ENCODE measurements at regions not wholly inside any gene's neighbourhood (a gene's known extent, or its start where the extent isn't known, plus 50 kb on each side); places are given as distances from the start of the nearest gene placed in this dataset.

DNA sequence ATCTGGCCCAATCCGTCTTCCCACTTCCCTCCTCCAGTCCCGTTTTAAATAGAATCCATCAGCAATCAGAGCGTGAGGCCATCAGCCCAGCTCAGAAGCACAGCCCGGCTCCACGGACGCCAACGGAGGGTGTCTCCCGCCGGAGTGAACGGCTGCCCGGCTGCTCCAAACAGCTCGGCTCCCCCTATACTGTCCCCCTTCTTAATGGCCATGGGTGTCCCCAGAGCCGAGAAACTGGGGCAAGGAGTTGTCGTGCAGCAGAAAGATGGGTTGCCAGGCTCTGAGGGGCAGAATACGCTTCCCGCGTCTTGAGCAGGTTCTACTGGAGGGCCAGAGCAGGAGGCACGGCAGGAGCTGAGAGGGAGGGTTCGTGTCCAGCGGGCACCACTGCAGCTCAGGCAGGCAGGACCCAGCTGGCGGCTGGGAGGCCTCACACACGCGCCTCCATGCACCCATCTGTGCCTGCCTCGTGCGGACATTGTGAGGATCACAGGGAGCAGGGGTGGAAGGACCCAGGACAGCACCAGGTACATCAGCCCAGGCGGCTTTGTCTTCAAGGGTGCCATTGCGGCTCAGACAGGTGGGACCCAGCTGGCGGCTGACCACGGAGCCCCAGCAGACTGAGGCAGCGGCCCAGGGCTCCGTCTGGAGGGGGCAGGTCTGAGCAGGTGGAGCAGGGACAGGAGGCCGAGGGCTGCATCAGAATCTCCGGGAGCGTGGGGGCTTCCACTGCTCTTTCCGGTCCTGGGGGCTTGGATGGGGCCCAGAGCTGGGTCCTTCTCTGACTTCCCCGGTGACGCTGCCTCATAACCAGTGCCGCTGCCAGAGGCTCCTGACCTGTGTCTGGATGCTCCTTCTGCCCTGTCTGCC lies 882.7 kb downstream of the BRD1 start:
- TF ChIP-seq EZH2 (optimal IDR thresholded peaks at IDR 0.05; ENCODE audit: low read depth, low read length) (no peak), EZH2phosphoT487 (IDR thresholded peaks at IDR 0.05; ENCODE audit: low read length) (no peak)
- TF ChIP-seq, protein P1, sequence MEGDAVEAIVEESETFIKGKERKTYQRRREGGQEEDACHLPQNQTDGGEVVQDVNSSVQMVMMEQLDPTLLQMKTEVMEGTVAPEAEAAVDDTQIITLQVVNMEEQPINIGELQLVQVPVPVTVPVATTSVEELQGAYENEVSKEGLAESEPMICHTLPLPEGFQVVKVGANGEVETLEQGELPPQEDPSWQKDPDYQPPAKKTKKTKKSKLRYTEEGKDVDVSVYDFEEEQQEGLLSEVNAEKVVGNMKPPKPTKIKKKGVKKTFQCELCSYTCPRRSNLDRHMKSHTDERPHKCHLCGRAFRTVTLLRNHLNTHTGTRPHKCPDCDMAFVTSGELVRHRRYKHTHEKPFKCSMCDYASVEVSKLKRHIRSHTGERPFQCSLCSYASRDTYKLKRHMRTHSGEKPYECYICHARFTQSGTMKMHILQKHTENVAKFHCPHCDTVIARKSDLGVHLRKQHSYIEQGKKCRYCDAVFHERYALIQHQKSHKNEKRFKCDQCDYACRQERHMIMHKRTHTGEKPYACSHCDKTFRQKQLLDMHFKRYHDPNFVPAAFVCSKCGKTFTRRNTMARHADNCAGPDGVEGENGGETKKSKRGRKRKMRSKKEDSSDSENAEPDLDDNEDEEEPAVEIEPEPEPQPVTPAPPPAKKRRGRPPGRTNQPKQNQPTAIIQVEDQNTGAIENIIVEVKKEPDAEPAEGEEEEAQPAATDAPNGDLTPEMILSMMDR (IDR thresholded peaks at IDR 0.05; ENCODE audit: low read length) = no peak

Measured in MM.1S (cell line).